ENCODE measurements at regions not wholly inside any gene's neighbourhood (a gene's known extent, or its start where the extent isn't known, plus 50 kb on each side); places are given as distances from the start of the nearest gene placed in this dataset.

- Histone ChIP-seq H3K4me3 (ENCODE audit: low read depth in 1 of 2, low read length in 2 of 2) (no peak overlapping the region), H3K9me3 (ENCODE audit: control insufficient read depth in 2 of 2, insufficient read depth in 1 of 2, low read depth in 1 of 2, low read length in 1 of 2) (no peaks in the 10 kb centered on the region), H3K36me3 (ENCODE audit: control insufficient read depth in 2 of 2, insufficient read depth in 2 of 2, low read length in 1 of 2) (no peaks in the 10 kb centered on the region), H3K4me1 (ENCODE audit: control insufficient read depth in 2 of 2, insufficient read depth in 2 of 2, low read length in 1 of 2) (no peaks in the 10 kb centered on the region), H3K27ac (ENCODE audit: low read depth in 2 of 2, low read length in 1 of 2) (no peak overlapping the region), H3K27me3 (ENCODE audit: control insufficient read depth in 1 of 2, insufficient read depth in 2 of 2, low read length in 2 of 2) (no peaks in the 10 kb centered on the region)
Observed at GRCh38 chr1:78420688-78421087, 70.1 kb upstream of the PTGFR start.

- Histone ChIP-seq H3K36me3 (ENCODE audit: control insufficient read depth in 2 of 2, insufficient read depth in 2 of 2, low read length in 1 of 2) (no peaks in the 10 kb centered on the region), H3K27ac (ENCODE audit: low read depth in 2 of 2, low read length in 1 of 2) (no peak overlapping the region), H3K27me3 (ENCODE audit: control insufficient read depth in 1 of 2, insufficient read depth in 2 of 2, low read length in 2 of 2) (no peaks in the 10 kb centered on the region), H3K9me3 (ENCODE audit: control insufficient read depth in 2 of 2, insufficient read depth in 1 of 2, low read depth in 1 of 2, low read length in 1 of 2) (no peaks in the 10 kb centered on the region), H3K4me1 (ENCODE audit: control insufficient read depth in 2 of 2, insufficient read depth in 2 of 2, low read length in 1 of 2) (no peaks in the 10 kb centered on the region), H3K4me3 (ENCODE audit: low read depth in 1 of 2, low read length in 2 of 2) (no peak overlapping the region)
- 81 to 85% methylated on average over 5 of the region's 5 CpGs for WGBS, 2 donors
Observed at GRCh38 chr1:78424720-78425119, 66.1 kb upstream of the PTGFR start.

GRCh38 chr1:78426408-78426807 is 64.4 kb upstream of the PTGFR start:
- WGBS, 2 donors, result 50 to 63% methylated on average over 4 of the region's 4 CpGs
- H3K27ac ChIP-seq (ENCODE audit: low read depth in 2 of 2, low read length in 1 of 2), result no peak overlapping the region

GRCh38 chr1:78427506-78427905 is 63.3 kb upstream of the PTGFR start:
- peaks cover 0 to 2% of the 10 kb centered on the region in 2 donors for H3K27me3 ChIP-seq (ENCODE audit: control insufficient read depth in 1 of 2, insufficient read depth in 2 of 2, low read length in 2 of 2)
- no peak overlapping the region for H3K4me3 ChIP-seq (ENCODE audit: low read depth in 1 of 2, low read length in 2 of 2)
- no peaks in the 10 kb centered on the region for H3K36me3 ChIP-seq (ENCODE audit: control insufficient read depth in 2 of 2, insufficient read depth in 2 of 2, low read length in 1 of 2)
- 42 to 49% methylated on average over 2 of the region's 2 CpGs for WGBS, 2 donors
- no peaks in the 10 kb centered on the region for H3K4me1 ChIP-seq (ENCODE audit: control insufficient read depth in 2 of 2, insufficient read depth in 2 of 2, low read length in 1 of 2)
- H3K27ac ChIP-seq (ENCODE audit: low read depth in 2 of 2, low read length in 1 of 2), result no peak overlapping the region
- no peaks in the 10 kb centered on the region for H3K9me3 ChIP-seq (ENCODE audit: control insufficient read depth in 2 of 2, insufficient read depth in 1 of 2, low read depth in 1 of 2, low read length in 1 of 2)

More at GRCh38 chr1:78426408-78426807, 64.4 kb upstream of the PTGFR start:
- Histone ChIP-seq H3K4me3 (ENCODE audit: low read depth in 1 of 2, low read length in 2 of 2) (no peak overlapping the region), H3K4me1 (ENCODE audit: control insufficient read depth in 2 of 2, insufficient read depth in 2 of 2, low read length in 1 of 2) (no peaks in the 10 kb centered on the region), H3K9me3 (ENCODE audit: control insufficient read depth in 2 of 2, insufficient read depth in 1 of 2, low read depth in 1 of 2, low read length in 1 of 2) (no peaks in the 10 kb centered on the region), H3K36me3 (ENCODE audit: control insufficient read depth in 2 of 2, insufficient read depth in 2 of 2, low read length in 1 of 2) (no peaks in the 10 kb centered on the region), H3K27me3 (ENCODE audit: control insufficient read depth in 1 of 2, insufficient read depth in 2 of 2, low read length in 2 of 2) (peaks cover 0 to 2% of the 10 kb centered on the region in 2 donors)

- peaks cover 0 to 2% of the 10 kb centered on the region in 2 donors for H3K27me3 ChIP-seq (ENCODE audit: control insufficient read depth in 1 of 2, insufficient read depth in 2 of 2, low read length in 2 of 2)
Observed at GRCh38 chr1:78432016-78432415, 58.8 kb upstream of the PTGFR start.

GRCh38 chr1:78434351-78434750 is 56.4 kb upstream of the PTGFR start:
- Histone ChIP-seq H3K4me3 (ENCODE audit: low read depth in 1 of 2, low read length in 2 of 2) (no peak overlapping the region), H3K4me1 (ENCODE audit: control insufficient read depth in 2 of 2, insufficient read depth in 2 of 2, low read length in 1 of 2) (no peaks in the 10 kb centered on the region), H3K36me3 (ENCODE audit: control insufficient read depth in 2 of 2, insufficient read depth in 2 of 2, low read length in 1 of 2) (no peaks in the 10 kb centered on the region), H3K9me3 (ENCODE audit: control insufficient read depth in 2 of 2, insufficient read depth in 1 of 2, low read depth in 1 of 2, low read length in 1 of 2) (peaks cover 0 to 3% of the 10 kb centered on the region in 2 donors), H3K27me3 (ENCODE audit: control insufficient read depth in 1 of 2, insufficient read depth in 2 of 2, low read length in 2 of 2) (peaks cover 0 to 2% of the 10 kb centered on the region in 2 donors), H3K27ac (ENCODE audit: low read depth in 2 of 2, low read length in 1 of 2) (no peak overlapping the region)
- 84 to 88% methylated on average over 2 of the region's 2 CpGs for WGBS, 2 donors

More at GRCh38 chr1:78432016-78432415, 58.8 kb upstream of the PTGFR start:
- H3K4me1 ChIP-seq (ENCODE audit: control insufficient read depth in 2 of 2, insufficient read depth in 2 of 2, low read length in 1 of 2), result no peaks in the 10 kb centered on the region
- 44 to 45% methylated on average over 1 of the region's 1 CpG for WGBS, 2 donors
- H3K9me3 ChIP-seq (ENCODE audit: control insufficient read depth in 2 of 2, insufficient read depth in 1 of 2, low read depth in 1 of 2, low read length in 1 of 2), result peaks cover 0 to 3% of the 10 kb centered on the region in 2 donors
- H3K36me3 ChIP-seq (ENCODE audit: control insufficient read depth in 2 of 2, insufficient read depth in 2 of 2, low read length in 1 of 2), result no peaks in the 10 kb centered on the region
- H3K27ac ChIP-seq (ENCODE audit: low read depth in 2 of 2, low read length in 1 of 2), result no peak overlapping the region
- H3K4me3 ChIP-seq (ENCODE audit: low read depth in 1 of 2, low read length in 2 of 2), result no peak overlapping the region

GRCh38 chr1:78436961-78437360 is 53.8 kb upstream of the PTGFR start:
- Histone ChIP-seq H3K4me1 (ENCODE audit: control insufficient read depth in 2 of 2, insufficient read depth in 2 of 2, low read length in 1 of 2) (no peaks in the 10 kb centered on the region), H3K36me3 (ENCODE audit: control insufficient read depth in 2 of 2, insufficient read depth in 2 of 2, low read length in 1 of 2) (no peaks in the 10 kb centered on the region), H3K27ac (ENCODE audit: low read depth in 2 of 2, low read length in 1 of 2) (no peak overlapping the region), H3K27me3 (ENCODE audit: control insufficient read depth in 1 of 2, insufficient read depth in 2 of 2, low read length in 2 of 2) (no peaks in the 10 kb centered on the region), H3K4me3 (ENCODE audit: low read depth in 1 of 2, low read length in 2 of 2) (no peak overlapping the region), H3K9me3 (ENCODE audit: control insufficient read depth in 2 of 2, insufficient read depth in 1 of 2, low read depth in 1 of 2, low read length in 1 of 2) (peaks cover 0 to 6% of the 10 kb centered on the region in 2 donors)
- 78 to 79% methylated on average over 1 of the region's 1 CpG for WGBS, 2 donors

- no peaks in the 10 kb centered on the region for H3K27me3 ChIP-seq (ENCODE audit: control insufficient read depth in 1 of 2, insufficient read depth in 2 of 2, low read length in 2 of 2)
- no peaks in the 10 kb centered on the region for H3K36me3 ChIP-seq (ENCODE audit: control insufficient read depth in 2 of 2, insufficient read depth in 2 of 2, low read length in 1 of 2)
- no peak overlapping the region for H3K27ac ChIP-seq (ENCODE audit: low read depth in 2 of 2, low read length in 1 of 2)
- no peak overlapping the region for H3K4me3 ChIP-seq (ENCODE audit: low read depth in 1 of 2, low read length in 2 of 2)
- no peaks in the 10 kb centered on the region for H3K4me1 ChIP-seq (ENCODE audit: control insufficient read depth in 2 of 2, insufficient read depth in 2 of 2, low read length in 1 of 2)
- H3K9me3 ChIP-seq (ENCODE audit: control insufficient read depth in 2 of 2, insufficient read depth in 1 of 2, low read depth in 1 of 2, low read length in 1 of 2), result peaks cover 0 to 7% of the 10 kb centered on the region in 2 donors
- WGBS, 2 donors, result 43 to 50% methylated on average over 5 of the region's 5 CpGs
Observed at GRCh38 chr1:78437396-78437795, 53.4 kb upstream of the PTGFR start.

GRCh38 chr1:78437941-78438340 is 52.8 kb upstream of the PTGFR start:
- Histone ChIP-seq H3K36me3 (ENCODE audit: control insufficient read depth in 2 of 2, insufficient read depth in 2 of 2, low read length in 1 of 2) (no peaks in the 10 kb centered on the region), H3K27ac (ENCODE audit: low read depth in 2 of 2, low read length in 1 of 2) (no peak overlapping the region), H3K9me3 (ENCODE audit: control insufficient read depth in 2 of 2, insufficient read depth in 1 of 2, low read depth in 1 of 2, low read length in 1 of 2) (peaks cover 0 to 7% of the 10 kb centered on the region in 2 donors), H3K4me1 (ENCODE audit: control insufficient read depth in 2 of 2, insufficient read depth in 2 of 2, low read length in 1 of 2) (no peaks in the 10 kb centered on the region), H3K4me3 (ENCODE audit: low read depth in 1 of 2, low read length in 2 of 2) (no peak overlapping the region), H3K27me3 (ENCODE audit: control insufficient read depth in 1 of 2, insufficient read depth in 2 of 2, low read length in 2 of 2) (no peaks in the 10 kb centered on the region)
- WGBS, 2 donors, result 65 to 73% methylated on average over 1 of the region's 1 CpG

GRCh38 chr1:78440381-78440793 is 50.4 kb upstream of the PTGFR start:
- Histone ChIP-seq H3K9me3 (ENCODE audit: control insufficient read depth in 2 of 2, insufficient read depth in 1 of 2, low read depth in 1 of 2, low read length in 1 of 2) (peaks cover 0 to 7% of the 10 kb centered on the region in 2 donors), H3K36me3 (ENCODE audit: control insufficient read depth in 2 of 2, insufficient read depth in 2 of 2, low read length in 1 of 2) (no peaks in the 10 kb centered on the region), H3K4me3 (ENCODE audit: low read depth in 1 of 2, low read length in 2 of 2) (no peak overlapping the region), H3K27ac (ENCODE audit: low read depth in 2 of 2, low read length in 1 of 2) (no peak overlapping the region), H3K4me1 (ENCODE audit: control insufficient read depth in 2 of 2, insufficient read depth in 2 of 2, low read length in 1 of 2) (no peaks in the 10 kb centered on the region), H3K27me3 (ENCODE audit: control insufficient read depth in 1 of 2, insufficient read depth in 2 of 2, low read length in 2 of 2) (no peaks in the 10 kb centered on the region)
- WGBS, 2 donors, result 44 to 52% methylated on average over 2 of the region's 2 CpGs
